HEK293 (cell line): ENCODE measurements at regions not wholly inside any gene's neighbourhood (a gene's known extent, or its start where the extent isn't known, plus 50 kb on each side); places are given as distances from the start of the nearest gene placed in this dataset.

Experiments used
- CTCF ChIA-PET: fragments of 350-600 bp; formaldehyde crosslinking; extraction: SDS; loops from one replicate; lab custom pipeline; 2021; ENCODE audit warnings: antibody characterized with exemption; lab: Yijun Ruan, JAX
- POLR2A ChIA-PET: fragments of 300-600 bp; formaldehyde crosslinking; extraction: SDS; loops from one replicate; lab custom pipeline; 2020; ENCODE audit warnings: antibody characterized with exemption, inconsistent platforms; lab: Yijun Ruan, JAX
- H3K27ac ChIP-seq: fragments of 200-500 bp; sonication (Bioruptor generic); 2 replicates; pipeline ENCODE4 v1.5.1; 2014; ENCODE audit warnings: low read depth, low read length, control low read depth, inconsistent platforms; ENCODE audit errors: extremely low read depth
- H3K36me3 ChIP-seq, 2 experiments: fragments of 200-500 bp in 1 of 2; sonication (Bioruptor generic) in 1 of 2; 1 replicate in 1 of 2; 2 replicates in 1 of 2; pipeline ENCODE4 v1.5.1; 2014 to 2017; ENCODE audit warnings: inconsistent platforms in 2 of 2, low read length in 2 of 2; ENCODE audit not compliant: control insufficient read depth in 2 of 2, insufficient read depth in 1 of 2
- H3K4me1 ChIP-seq: fragments of 200-500 bp; sonication (Bioruptor generic); 2 replicates; pipeline ENCODE4 v1.5.1; 2014; ENCODE audit warnings: mild to moderate bottlenecking, low read length, inconsistent platforms; ENCODE audit not compliant: control insufficient read depth, insufficient read depth
- H3K4me3 ChIP-seq: 2 replicates; pipeline ENCODE4 v1.5.1; 2011; ENCODE audit warnings: low read depth, mild to moderate bottlenecking, control low read depth, low read length, moderate library complexity
- H3K9me3 ChIP-seq: fragments of 200-500 bp; sonication (Bioruptor generic); 2 replicates; pipeline ENCODE4 v1.5.1; 2014; ENCODE audit warnings: low read depth, low read length, inconsistent platforms; ENCODE audit not compliant: control insufficient read depth, insufficient read depth
- GFI1B ChIP-seq: fragments of 450-650 bp; formaldehyde crosslinking; IDR thresholded peaks from 2 replicates; pipeline ENCODE4 v1.5.1; 2016; ENCODE audit warnings: missing biosample characterization, missing genetic modification characterization
- KLF1 ChIP-seq: fragments of 450-650 bp; formaldehyde crosslinking; IDR thresholded peaks from 2 replicates; pipeline ENCODE4 v1.5.1; 2016; ENCODE audit warnings: missing biosample characterization, missing genetic modification characterization
- KLF10 ChIP-seq: fragments of 450-650 bp; IDR thresholded peaks from 2 replicates; pipeline ENCODE4 v1.5.1; 2018; ENCODE audit warnings: missing biosample characterization, mild to moderate bottlenecking, missing genetic modification characterization
- KLF8 ChIP-seq: fragments of 450-650 bp; formaldehyde crosslinking; IDR thresholded peaks from 2 replicates; pipeline ENCODE4 v1.5.1; 2016; ENCODE audit warnings: missing biosample characterization, missing genetic modification characterization
- PATZ1 ChIP-seq: fragments of 450-650 bp; formaldehyde crosslinking; IDR thresholded peaks from 2 replicates; pipeline ENCODE4 v1.5.1; 2016; ENCODE audit warnings: missing biosample characterization, missing genetic modification characterization
- ZBTB48 ChIP-seq: fragments of 450-650 bp; formaldehyde crosslinking; IDR thresholded peaks from 2 replicates; pipeline ENCODE4 v1.5.1; 2016; ENCODE audit warnings: missing biosample characterization, missing genetic modification characterization
- ZNF114 ChIP-seq: fragments of 450-650 bp; formaldehyde crosslinking; IDR thresholded peaks from 2 replicates; pipeline ENCODE4 v1.5.0; 2017; ENCODE audit warnings: missing biosample characterization, missing genetic modification characterization
- ZNF140 ChIP-seq: fragments of 450-650 bp; formaldehyde crosslinking; IDR thresholded peaks from 2 replicates; pipeline ENCODE4 v1.5.1; 2016; ENCODE audit warnings: missing biosample characterization, missing genetic modification characterization
- ZNF555 ChIP-seq: fragments of 450-650 bp; formaldehyde crosslinking; conservative IDR thresholded peaks from 2 replicates; pipeline ENCODE4 v1.5.1; 2017; ENCODE audit warnings: missing biosample characterization, mild to moderate bottlenecking, missing genetic modification characterization, inconsistent platforms
- ZNF571 ChIP-seq: fragments of 450-650 bp; formaldehyde crosslinking; IDR thresholded peaks from 2 replicates; pipeline ENCODE4 v1.5.0; 2017; ENCODE audit warnings: missing biosample characterization, missing genetic modification characterization
- ZNF658 ChIP-seq: fragments of 450-650 bp; formaldehyde crosslinking; IDR thresholded peaks from 2 replicates; pipeline ENCODE4; 2016; ENCODE audit warnings: missing biosample characterization, missing genetic modification characterization
- ZNF670 ChIP-seq: fragments of 450-650 bp; formaldehyde crosslinking; IDR thresholded peaks from 2 replicates; pipeline ENCODE4 v1.5.1; 2016; ENCODE audit warnings: missing biosample characterization, missing genetic modification characterization, low read depth
- TF ChIP-seq, protein P1 (sequence below): fragments of 450-650 bp; formaldehyde crosslinking; IDR thresholded peaks from 2 replicates; pipeline ENCODE4 v1.5.1; 2016; ENCODE audit warnings: missing biosample characterization, missing genetic modification characterization
- TF ChIP-seq, protein P2 (sequence below): fragments of 450-650 bp; formaldehyde crosslinking; IDR thresholded peaks from 2 replicates; pipeline ENCODE4 v1.5.1; 2016; ENCODE audit warnings: missing biosample characterization, missing genetic modification characterization, borderline replicate concordance
- TF ChIP-seq, protein P3 (sequence below): fragments of 450-650 bp; formaldehyde crosslinking; IDR thresholded peaks from 2 replicates; pipeline ENCODE4 v1.5.1; 2016; ENCODE audit warnings: missing biosample characterization, missing genetic modification characterization, borderline replicate concordance

- TF ChIP-seq, protein P1, sequence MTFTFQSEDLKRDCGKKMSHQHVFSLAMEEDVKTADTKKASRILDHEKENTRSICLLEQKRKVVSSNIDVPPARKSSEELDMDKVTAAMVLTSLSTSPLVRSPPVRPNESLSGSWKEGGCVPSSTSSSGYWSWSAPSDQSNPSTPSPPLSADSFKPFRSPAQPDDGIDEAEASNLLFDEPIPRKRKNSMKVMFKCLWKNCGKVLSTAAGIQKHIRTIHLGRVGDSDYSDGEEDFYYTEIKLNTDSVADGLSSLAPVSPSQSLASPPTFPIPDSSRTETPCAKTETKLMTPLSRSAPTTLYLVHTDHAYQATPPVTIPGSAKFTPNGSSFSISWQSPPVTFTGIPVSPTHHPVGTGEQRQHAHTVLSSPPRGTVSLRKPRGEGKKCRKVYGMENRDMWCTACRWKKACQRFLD (tag by site-specific recombination), result no peak
- no peak for TF ChIP-seq ZBTB48 (tag by site-specific recombination)
- TF ChIP-seq PATZ1 (tag by site-specific recombination), result no peak
- TF ChIP-seq, protein P2, sequence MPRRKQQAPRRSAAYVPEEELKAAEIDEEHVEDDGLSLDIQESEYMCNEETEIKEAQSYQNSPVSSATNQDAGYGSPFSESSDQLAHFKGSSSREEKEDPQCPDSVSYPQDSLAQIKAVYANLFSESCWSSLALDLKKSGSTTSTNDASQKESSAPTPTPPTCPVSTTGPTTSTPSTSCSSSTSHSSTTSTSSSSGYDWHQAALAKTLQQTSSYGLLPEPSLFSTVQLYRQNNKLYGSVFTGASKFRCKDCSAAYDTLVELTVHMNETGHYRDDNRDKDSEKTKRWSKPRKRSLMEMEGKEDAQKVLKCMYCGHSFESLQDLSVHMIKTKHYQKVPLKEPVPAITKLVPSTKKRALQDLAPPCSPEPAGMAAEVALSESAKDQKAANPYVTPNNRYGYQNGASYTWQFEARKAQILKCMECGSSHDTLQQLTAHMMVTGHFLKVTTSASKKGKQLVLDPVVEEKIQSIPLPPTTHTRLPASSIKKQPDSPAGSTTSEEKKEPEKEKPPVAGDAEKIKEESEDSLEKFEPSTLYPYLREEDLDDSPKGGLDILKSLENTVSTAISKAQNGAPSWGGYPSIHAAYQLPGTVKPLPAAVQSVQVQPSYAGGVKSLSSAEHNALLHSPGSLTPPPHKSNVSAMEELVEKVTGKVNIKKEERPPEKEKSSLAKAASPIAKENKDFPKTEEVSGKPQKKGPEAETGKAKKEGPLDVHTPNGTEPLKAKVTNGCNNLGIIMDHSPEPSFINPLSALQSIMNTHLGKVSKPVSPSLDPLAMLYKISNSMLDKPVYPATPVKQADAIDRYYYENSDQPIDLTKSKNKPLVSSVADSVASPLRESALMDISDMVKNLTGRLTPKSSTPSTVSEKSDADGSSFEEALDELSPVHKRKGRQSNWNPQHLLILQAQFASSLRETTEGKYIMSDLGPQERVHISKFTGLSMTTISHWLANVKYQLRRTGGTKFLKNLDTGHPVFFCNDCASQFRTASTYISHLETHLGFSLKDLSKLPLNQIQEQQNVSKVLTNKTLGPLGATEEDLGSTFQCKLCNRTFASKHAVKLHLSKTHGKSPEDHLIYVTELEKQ, result no peak
- no peak for TF ChIP-seq GFI1B (tag by site-specific recombination)
- TF ChIP-seq KLF1 (tag by site-specific recombination), result no peak
- TF ChIP-seq KLF8 (tag by site-specific recombination), result no peak
- no peak for TF ChIP-seq ZNF555 (tag by site-specific recombination)
- TF ChIP-seq ZNF658 (tag by site-specific recombination), result no peak
- no peak for TF ChIP-seq KLF10
- no peak for TF ChIP-seq ZNF114 (tag by site-specific recombination)
- TF ChIP-seq ZNF670 (tag by site-specific recombination), result no peak
- TF ChIP-seq ZNF571 (tag by site-specific recombination), result no peak
- TF ChIP-seq, protein P3, sequence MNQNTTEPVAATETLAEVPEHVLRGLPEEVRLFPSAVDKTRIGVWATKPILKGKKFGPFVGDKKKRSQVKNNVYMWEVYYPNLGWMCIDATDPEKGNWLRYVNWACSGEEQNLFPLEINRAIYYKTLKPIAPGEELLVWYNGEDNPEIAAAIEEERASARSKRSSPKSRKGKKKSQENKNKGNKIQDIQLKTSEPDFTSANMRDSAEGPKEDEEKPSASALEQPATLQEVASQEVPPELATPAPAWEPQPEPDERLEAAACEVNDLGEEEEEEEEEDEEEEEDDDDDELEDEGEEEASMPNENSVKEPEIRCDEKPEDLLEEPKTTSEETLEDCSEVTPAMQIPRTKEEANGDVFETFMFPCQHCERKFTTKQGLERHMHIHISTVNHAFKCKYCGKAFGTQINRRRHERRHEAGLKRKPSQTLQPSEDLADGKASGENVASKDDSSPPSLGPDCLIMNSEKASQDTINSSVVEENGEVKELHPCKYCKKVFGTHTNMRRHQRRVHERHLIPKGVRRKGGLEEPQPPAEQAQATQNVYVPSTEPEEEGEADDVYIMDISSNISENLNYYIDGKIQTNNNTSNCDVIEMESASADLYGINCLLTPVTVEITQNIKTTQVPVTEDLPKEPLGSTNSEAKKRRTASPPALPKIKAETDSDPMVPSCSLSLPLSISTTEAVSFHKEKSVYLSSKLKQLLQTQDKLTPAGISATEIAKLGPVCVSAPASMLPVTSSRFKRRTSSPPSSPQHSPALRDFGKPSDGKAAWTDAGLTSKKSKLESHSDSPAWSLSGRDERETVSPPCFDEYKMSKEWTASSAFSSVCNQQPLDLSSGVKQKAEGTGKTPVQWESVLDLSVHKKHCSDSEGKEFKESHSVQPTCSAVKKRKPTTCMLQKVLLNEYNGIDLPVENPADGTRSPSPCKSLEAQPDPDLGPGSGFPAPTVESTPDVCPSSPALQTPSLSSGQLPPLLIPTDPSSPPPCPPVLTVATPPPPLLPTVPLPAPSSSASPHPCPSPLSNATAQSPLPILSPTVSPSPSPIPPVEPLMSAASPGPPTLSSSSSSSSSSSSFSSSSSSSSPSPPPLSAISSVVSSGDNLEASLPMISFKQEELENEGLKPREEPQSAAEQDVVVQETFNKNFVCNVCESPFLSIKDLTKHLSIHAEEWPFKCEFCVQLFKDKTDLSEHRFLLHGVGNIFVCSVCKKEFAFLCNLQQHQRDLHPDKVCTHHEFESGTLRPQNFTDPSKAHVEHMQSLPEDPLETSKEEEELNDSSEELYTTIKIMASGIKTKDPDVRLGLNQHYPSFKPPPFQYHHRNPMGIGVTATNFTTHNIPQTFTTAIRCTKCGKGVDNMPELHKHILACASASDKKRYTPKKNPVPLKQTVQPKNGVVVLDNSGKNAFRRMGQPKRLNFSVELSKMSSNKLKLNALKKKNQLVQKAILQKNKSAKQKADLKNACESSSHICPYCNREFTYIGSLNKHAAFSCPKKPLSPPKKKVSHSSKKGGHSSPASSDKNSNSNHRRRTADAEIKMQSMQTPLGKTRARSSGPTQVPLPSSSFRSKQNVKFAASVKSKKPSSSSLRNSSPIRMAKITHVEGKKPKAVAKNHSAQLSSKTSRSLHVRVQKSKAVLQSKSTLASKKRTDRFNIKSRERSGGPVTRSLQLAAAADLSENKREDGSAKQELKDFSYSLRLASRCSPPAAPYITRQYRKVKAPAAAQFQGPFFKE, result no peak
- no peak for TF ChIP-seq ZNF140 (tag by site-specific recombination)
- Histone ChIP-seq H3K36me3 (no peaks in the 10 kb centered on the region), H3K27ac (no peak overlapping the region), H3K4me3 (no peak overlapping the region), H3K4me1 (no peaks in the 10 kb centered on the region), H3K9me3 (no peaks in the 10 kb centered on the region)
- CTCF ChIA-PET, result no interaction called here
- POLR2A ChIA-PET, result no interaction called here
These were observed 667.8 kb upstream of the ID4 start for GRCh38 chr6:19169366-19169765.
